LNCaP clone FGC (cell line): ENCODE measurements at regions not wholly inside any gene's neighbourhood (a gene's known extent, or its start where the extent isn't known, plus 50 kb on each side); places are given as distances from the start of the nearest gene placed in this dataset.

Experiments used
- DNase-seq: peaks from one replicate; pipeline ENCODE4 v3.0.0-alpha.2; 2011; ENCODE audit warnings: low read depth
- H3K4me3 ChIP-seq: 2 replicates; pipeline ENCODE4 v1.5.1; 2011; ENCODE audit warnings: mild to moderate bottlenecking, low read depth, low read length, control low read depth
- TF ChIP-seq, protein P1 (sequence below): IDR thresholded peaks from 2 replicates; pipeline ENCODE4 v1.5.1; 2012; ENCODE audit warnings: mild to moderate bottlenecking; ENCODE audit not compliant: control insufficient read depth, insufficient read depth; ENCODE audit errors: extremely low read depth

GRCh38 chr4:154088741-154089140, 299.9 kb upstream of the SFRP2 start:
- TF ChIP-seq, protein P1, sequence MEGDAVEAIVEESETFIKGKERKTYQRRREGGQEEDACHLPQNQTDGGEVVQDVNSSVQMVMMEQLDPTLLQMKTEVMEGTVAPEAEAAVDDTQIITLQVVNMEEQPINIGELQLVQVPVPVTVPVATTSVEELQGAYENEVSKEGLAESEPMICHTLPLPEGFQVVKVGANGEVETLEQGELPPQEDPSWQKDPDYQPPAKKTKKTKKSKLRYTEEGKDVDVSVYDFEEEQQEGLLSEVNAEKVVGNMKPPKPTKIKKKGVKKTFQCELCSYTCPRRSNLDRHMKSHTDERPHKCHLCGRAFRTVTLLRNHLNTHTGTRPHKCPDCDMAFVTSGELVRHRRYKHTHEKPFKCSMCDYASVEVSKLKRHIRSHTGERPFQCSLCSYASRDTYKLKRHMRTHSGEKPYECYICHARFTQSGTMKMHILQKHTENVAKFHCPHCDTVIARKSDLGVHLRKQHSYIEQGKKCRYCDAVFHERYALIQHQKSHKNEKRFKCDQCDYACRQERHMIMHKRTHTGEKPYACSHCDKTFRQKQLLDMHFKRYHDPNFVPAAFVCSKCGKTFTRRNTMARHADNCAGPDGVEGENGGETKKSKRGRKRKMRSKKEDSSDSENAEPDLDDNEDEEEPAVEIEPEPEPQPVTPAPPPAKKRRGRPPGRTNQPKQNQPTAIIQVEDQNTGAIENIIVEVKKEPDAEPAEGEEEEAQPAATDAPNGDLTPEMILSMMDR, result no peak
- H3K4me3 ChIP-seq, result no peak overlapping the region
- DNase-seq, result no peak

DNA sequence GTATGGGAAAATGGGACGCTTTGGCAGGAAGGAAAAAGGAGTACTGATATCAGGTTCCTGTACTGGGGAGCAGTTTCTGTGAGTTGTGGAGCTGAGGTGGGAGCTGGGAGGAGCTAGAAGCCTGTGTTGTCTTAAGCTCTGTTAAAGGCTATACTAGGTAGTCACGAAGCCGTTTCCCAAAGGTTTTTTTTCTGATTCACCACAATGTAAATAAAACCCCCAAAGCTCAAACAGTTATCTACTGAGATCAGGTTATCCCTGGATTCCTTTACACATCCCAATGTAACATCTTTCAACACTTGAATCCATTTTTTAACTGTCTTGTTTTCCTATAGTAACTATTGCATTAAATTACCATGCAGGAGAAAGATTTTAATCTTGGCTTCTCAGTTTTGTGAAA, 297.4 kb upstream of the SFRP2 start:
- TF ChIP-seq, protein P1, result no peak
- no peak overlapping the region for H3K4me3 ChIP-seq
- DNase-seq, result no peak

DNA sequence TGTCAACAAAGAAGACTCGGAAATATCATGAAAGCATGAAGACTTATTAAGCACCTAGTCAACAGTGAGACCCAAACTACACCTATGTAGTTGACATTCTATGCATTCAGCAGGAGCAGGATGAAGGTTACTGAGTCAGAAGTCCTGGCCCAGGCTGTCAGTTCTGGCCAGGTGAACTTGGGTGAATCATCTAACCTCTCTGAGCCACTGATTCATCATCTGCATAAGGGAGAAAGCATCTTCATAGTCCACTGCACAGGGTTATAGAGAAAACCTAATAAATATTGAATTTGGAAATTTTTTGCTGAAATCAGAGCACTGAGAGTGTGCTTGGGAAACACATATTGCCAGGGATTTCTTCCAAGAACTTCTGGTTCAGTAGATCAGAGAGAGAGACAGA, 296.0 kb upstream of the SFRP2 start:
- TF ChIP-seq, protein P1, result no peak
- no peak for DNase-seq
- no peak overlapping the region for H3K4me3 ChIP-seq

GRCh38 chr4:154082760-154083535, 294.1 kb upstream of the SFRP2 start:
- peak; percentile 6 for DNase-seq
- no peak overlapping the region for H3K4me3 ChIP-seq
- TF ChIP-seq, protein P1, result peak; percentile 48

GRCh38 chr4:154081391-154081790, 292.5 kb upstream of the SFRP2 start:
- TF ChIP-seq, protein P1, result no peak
- H3K4me3 ChIP-seq, result no peak overlapping the region
- DNase-seq, result no peak

DNA sequence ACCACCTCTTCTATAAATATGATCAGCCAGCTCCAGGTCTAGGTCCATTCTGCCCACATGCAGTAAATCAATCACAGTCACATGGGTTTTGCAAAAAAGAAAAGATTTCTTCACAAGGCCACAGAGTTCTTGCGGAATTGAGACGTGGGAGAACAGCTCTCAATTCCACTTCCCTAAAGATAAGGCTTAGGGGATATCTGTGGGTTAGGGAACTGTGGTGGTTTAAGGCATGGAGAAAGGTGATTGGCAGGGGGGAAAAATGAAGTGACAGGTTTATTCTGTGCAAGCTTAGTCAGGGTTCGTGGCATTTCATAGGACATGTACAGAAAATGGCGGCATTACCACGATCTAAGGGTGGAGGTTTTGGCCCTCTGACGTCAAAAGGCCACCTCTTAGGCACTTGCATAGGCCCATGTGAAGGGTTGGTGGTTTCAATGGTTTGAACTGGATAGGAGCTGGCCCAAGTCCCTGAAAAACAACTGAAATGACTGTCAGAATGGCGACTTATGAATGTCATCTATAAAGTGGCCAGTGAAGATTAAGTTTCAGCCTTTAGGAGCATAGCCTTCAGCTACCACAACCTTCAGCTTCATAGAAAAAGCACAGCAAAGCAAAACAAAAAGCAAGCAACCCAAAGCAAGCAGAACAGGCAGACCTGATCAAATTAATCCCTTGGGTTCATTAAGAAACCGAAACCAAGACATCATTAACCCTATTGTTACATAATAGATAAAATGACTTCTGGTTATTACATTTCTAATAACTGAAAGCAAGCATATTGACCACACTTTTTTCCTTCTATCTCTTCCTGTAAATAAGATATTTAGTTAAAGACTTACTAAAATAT, 289.8 kb upstream of the SFRP2 start:
- no peak for DNase-seq
- H3K4me3 ChIP-seq, result no peak overlapping the region
- TF ChIP-seq, protein P1, result no peak
